GM21447 (cell line): ENCODE measurements at regions not wholly inside any gene's neighbourhood (a gene's known extent, or its start where the extent isn't known, plus 50 kb on each side); places are given as distances from the start of the nearest gene placed in this dataset.

Source experiments
- ATAC-seq: cut with Tn5 transposase; IDR thresholded peaks from one replicate; pipeline ENCODE4 v1.9.1; 2021; ENCODE audit not compliant: unreplicated experiment

DNA sequence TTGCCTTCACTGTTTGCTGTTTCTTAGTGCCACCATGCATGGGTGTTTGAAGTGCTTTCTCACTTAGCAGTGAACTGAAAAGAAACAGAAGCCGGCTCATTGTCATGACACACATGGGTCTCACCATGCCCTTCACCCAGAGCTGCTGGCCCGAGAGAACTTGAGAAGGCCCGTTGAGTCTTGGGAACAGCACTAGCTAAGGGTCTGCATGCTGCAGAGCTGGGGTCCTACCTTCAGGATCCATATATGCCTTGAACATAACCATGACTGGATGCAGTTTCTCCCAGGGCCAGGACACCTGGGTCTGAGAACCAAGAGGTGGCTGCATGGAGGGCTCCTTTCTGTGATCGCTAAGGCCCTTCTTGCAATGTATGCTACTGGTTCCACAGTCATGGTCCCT is 245.5 kb upstream of the HS6ST1 start:
- no peak for ATAC-seq

DNA sequence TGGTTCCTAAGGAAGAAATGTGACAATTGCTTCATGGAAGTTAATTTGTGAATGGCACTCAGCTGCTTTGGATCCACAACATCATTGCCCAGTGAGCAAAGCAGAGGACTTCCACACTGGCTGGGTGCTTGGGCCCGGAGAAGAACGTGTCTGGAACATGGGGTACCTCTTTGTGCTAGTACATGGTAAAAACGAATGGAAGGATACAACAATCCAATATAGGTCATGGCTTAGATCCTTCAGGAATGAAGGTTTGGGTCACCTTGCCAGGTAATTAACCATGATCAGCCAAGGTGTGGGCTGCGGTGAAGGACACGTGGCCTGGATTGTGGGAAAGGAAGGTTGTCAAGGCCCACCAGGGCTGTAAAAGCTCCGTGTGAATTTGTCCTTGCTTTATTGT is 245.9 kb upstream of the HS6ST1 start:
- no peak for ATAC-seq

DNA sequence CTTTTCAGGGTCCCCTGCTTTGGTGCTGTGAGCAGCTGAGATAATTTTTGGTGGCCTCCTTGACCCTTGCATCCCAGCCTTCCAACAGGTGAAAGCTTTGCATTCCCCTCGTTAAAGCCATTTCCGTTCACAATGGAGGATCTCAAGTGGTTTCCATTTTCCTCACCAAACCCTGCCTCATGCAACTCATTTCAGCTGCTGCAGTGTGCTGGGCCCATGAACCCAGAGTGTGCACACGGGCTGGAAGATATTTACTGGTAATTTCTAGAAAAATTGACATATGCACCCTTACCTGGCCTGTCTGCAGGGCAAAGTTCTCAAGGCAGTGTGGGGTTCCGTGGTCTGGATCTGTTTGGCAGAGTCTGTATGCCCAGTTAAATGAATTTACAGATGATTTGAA is 246.8 kb upstream of the HS6ST1 start:
- no peak for ATAC-seq

DNA sequence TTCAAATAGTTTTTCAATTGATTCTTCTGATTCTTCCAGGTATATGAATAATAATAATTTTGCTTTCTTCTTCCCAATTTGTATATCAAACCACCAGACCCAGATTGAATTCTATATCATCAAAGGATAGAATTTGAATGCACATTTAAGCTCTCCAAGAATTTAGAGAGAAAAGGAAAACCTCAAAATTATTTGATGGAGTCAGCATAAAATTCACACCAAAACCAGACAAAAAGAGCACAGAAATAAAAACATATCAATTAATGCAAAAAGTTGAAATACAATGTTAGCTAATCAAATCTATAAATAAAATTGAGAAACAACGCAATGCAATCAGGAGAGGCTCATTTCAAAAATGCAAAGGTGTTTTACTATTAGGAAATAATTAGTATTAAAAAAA is 248.0 kb upstream of the HS6ST1 start:
- ATAC-seq: no peak

DNA sequence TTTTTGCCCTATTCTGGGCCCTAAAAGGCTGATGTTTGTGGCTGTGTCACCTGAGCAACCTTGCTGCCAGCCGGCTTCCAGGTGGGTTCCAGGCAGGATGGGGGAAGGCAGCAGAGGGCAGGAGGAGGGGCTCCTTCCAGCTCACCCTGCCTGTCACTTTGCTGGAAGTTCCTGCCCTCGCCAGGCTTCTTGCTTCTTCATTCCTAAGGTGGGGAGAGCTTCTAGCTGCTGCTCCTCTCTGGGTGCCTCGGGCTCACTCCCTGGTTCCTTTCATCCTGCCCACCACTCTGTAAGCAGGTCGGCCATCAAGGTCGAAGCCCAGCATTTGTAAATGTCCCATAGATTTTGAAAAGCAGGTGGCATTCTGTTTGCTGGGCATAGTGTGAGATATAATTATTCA is 249.4 kb upstream of the HS6ST1 start:
- no peak for ATAC-seq

DNA sequence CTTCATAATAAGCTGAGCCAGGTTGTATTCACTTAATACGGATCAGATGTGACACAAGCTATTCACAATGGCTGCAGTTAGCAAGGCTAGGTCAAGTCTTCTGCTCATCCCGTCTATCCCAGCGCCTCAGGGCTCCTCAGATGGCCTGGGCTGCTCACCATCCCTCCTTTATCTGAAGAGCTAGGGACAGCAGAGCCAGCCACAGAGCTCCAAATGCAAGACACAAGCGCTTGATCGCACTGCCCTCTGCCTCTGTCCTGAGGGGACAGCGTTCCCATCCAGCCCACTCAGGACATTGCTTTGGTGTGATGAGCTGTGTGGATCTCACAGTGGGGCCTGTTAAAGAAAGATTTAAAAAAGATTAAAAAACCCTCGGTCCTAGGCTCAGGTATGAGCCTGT is 254.4 kb upstream of the HS6ST1 start:
- no peak for ATAC-seq

DNA sequence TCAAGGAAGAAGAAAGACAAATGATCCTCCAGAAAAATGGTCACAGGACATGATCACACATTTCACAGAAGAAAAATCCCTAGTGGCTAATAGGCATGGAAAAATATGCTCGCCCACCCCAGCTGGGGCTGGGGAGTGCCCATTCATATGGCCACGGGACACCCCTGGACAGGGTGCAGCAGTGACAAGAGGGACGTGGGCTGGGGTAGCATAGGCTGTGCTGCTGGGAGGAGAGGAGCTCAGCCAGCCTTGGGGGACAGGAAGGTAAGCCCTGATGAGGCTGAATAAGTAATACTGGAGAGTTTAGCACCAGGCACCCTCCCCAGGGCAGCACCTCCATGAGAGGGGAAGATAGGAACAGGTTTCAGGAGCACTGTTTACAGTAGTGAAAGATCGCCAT is 254.9 kb upstream of the HS6ST1 start:
- ATAC-seq: no peak

DNA sequence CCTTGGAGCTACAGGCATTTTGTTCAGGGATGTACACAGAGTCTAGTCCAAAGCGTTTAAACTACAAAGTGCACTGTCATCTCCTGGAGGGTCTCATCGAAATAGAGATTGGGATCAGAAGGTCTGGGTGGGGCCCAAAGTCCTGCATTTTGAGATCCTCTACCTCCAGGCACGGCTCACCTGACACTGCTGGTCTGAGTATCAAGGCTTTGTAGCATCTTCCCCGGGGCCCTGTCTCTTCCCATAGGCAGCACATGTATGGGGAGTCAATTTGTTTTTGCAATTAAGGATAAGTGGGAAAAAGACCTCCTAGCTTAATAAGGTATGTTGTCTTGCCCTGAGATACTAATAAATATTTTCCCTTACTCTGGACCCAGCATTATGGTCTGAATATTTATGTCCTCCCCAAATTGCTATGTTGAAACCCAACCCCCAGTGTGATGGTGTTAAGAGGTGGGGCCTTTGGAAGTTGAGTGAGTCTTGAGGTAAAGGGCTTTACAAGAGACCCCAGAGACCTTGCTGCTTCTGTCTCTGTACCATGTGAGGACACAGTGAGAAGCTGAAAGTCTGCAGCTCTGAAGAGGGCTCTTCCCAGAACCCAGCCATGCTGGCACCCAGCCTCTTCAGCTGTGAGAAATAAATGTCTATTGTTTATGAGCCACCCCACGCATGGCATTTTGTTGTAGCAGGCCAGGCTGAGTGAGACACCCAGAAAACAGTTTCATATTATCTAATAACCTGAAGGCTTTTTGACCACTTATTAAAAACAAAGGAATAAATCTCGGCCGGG is 258.7 kb upstream of the HS6ST1 start:
- ATAC-seq: no peak

DNA sequence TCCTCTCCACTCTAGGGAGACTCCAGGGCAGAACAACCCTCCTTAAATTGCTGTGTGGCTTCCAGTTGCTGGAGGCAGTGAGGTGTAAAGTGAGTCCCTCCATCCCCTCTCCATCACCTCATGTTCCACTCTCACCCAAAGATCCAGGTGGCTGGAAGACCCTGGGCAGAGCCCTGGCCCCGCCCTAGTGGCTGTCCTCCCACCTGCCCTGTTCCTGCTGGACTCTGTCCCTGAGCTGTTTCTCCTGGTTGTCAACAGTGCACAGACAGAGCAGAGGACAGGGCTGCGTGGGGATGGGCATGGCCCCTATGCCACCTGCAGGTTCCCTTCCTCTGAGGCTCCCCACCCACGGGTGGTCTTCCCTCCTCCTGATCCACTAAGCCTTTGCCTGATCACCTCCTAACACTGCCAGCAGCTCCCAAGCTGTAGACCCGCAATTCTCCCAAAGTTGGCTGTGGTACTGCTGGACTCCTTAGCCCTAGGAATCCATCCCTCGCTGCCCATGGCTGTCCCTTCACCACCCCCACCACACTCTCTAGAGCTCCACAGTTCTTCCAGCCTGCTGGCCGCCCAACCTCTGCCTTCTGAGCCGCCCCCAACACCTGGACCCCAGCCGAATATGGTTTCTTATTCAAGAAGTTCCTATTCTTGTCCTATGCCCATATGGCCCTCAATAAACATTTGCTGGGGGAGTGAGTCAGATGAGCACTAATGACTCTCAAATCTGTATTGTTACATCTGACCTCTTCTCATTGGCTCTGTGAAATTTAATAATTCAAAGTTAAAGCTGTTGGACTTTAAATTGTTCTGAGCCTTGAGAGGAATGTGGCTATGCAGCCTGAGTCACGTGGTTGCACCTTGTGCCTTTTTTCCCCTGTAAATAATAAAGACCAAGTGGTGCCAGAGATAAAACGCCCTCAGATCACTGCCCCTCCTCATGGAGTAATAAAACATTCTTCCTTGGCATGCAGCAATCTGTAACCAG is 260.0 kb upstream of the HS6ST1 start:
- ATAC-seq: no peak

DNA sequence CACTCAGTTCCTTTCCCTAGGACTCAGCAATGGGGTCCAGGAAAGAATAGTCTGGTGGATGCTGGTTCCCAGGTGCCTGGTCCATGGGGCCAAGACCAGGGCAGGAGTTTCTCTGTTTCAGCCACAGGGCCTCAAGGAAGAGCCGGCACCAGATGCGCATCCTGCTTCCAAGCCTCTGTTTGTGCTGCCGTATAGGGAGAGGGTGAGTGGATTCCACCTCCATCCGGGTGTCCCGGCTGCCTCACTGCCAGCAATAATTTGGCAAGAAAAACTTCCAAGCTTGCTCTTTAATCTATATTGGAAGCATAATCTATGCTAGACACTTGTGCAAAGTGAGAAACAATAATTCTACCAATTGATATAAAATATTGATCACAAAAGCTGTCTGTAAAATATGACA is 261.2 kb upstream of the HS6ST1 start:
- no peak for ATAC-seq

DNA sequence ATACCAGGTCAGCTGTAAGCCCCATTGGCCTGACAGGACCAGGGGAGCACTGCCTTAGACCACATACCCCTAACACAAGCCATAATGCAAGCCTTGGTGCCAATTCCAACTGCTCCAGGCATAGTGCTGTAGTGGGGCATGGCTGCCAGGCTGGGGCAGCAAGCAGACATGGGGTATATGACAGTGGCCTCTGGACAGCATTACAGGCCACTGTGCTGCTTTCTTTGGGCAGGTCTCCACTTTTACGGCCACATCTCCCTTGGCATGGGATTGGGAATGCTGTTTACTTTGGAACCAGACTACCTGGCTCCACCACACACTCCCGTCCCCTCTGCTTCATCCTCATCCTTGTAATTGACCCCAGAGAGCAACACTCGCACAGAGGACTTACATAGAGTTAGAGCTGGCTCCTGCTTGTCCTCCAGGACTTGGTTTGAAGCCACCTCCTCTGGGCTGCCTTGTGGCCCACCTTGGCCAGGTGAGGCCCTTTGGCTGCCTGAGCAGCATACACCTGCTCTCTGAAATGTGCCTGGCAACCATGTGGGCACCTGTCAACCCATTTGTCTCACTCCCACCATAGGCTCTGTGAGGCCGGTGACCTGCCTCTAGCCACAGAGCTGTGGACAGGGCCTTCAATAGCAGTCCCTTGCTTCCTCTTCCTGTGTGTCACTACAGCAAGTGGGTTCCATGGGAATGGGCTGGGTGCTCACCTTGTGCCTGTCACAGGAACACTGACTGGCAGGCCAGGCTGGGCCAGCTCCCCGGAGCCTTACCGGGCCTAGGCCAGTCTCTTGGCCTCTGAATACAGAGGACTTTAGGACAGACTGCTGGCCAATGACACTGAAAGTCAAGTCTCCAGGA is 262.6 kb upstream of the HS6ST1 start:
- ATAC-seq: no peak

DNA sequence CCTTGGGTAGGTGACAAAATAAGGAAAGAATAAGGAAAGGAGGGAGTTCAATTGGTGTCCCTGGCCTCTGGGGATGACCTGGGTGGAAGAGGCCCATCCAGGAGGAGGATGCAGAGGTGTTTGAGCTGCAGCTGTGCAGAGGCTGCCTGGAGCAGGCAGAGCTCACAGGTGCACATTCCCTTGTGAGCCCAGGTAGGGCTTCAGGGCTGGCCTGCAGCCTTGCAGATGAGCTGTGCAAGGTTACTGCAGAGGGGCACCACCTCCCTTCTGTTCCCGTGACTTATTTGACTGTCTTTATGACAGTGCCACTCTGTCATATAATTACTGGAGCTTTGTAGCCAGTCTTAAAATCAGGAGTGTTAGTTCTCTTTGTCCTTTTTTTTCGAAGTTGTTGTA is 263.2 kb upstream of the HS6ST1 start:
- ATAC-seq: no peak

DNA sequence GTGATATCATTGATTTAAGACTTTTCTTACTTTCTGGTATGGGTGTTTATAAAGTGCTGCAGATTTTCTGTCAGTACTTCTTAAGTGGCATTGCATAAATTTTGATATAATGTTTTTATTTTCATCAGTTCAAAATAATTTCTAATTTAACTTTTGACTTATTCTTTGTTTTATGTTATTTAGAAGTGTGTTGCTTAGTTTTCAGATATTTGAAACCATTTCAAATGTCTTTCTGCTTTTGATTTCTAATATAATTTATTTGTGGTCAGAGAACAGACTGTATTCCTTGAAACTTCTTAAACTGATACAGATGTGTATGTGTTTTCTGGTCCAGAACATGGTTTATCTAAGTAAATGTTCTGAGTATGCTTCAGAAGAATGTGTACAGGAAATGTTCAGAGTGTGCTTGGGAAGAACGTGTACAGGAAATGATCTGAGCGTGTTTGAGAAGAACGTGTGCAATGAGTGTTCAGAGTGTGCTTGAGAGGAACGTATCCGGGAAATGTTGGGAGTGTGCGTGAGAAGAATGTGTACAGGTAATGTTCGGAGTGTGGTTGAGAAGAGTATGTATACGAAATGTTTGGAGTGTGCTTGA is 265.7 kb upstream of the HS6ST1 start:
- ATAC-seq: no peak

DNA sequence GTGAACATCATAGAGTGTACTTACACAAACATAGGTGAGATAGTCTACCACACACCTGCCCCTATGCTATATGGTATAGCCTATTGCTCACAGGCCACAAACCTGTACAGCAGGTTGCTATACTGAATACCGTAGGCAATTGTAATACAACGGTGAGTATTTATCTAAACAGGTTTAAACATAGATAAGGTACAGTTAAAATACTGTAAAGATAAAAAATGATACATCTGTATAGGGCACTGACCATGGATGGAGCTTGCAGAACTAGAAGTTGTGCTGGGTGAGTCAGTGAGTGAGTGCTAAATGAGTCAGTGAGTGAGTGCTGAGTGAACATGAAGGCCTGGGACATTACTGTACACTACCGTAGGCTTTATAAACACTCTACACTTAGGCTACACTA is 267.0 kb upstream of the HS6ST1 start:
- no peak for ATAC-seq

DNA sequence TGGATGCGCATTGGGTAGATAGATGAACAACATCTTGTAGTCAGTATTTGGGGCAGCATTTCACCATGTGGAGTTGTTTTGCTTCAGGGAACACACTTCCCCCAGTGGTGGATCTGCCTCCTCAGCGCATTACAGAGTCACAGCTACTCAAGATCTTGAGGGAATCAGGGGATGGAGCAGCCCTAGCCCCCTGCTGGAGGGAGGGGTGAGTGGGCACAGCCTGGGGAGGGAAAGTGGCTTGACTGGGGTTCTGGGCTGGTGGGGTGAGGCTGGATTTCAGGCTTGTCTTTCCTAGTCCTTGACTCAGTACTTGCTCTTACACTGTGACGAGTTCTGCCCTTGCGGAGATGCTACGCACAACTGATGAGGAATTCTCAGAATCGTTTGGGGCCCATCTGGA is 271.0 kb upstream of the HS6ST1 start:
- ATAC-seq: no peak

DNA sequence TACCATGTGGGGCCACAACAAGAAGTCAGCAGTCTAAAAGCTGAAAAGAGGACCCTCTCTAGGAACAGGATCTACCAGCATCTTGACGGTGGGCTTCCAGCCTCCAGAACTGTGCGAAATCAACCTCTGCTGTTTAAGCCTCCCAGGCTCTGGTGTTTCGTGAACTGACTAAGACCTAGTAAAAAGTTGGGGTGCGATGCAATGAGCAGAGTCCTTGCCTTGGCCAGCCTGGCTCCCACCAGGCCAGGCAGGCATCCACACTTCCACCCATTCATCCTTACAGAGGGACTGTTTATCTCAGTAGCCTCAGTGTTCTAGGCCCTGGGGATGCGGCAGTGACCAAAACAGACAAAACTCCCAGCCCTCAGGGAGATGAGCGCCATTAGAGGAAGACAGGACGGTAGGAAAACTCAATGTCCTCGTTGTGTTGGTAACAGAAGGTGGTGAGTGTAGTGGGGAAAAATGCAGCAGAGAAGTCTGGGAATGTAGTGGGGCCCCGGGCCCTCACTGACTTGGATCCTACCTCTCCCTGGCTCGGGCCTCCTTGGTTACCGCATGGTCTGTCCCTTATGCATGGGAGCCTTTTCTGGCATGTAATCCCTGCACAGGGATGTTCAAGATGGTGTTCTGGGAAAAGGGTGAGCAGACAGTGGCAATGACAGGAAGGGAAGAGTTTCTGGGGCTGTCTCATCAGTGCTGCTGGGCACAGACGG is 271.8 kb upstream of the HS6ST1 start:
- ATAC-seq: no peak

DNA sequence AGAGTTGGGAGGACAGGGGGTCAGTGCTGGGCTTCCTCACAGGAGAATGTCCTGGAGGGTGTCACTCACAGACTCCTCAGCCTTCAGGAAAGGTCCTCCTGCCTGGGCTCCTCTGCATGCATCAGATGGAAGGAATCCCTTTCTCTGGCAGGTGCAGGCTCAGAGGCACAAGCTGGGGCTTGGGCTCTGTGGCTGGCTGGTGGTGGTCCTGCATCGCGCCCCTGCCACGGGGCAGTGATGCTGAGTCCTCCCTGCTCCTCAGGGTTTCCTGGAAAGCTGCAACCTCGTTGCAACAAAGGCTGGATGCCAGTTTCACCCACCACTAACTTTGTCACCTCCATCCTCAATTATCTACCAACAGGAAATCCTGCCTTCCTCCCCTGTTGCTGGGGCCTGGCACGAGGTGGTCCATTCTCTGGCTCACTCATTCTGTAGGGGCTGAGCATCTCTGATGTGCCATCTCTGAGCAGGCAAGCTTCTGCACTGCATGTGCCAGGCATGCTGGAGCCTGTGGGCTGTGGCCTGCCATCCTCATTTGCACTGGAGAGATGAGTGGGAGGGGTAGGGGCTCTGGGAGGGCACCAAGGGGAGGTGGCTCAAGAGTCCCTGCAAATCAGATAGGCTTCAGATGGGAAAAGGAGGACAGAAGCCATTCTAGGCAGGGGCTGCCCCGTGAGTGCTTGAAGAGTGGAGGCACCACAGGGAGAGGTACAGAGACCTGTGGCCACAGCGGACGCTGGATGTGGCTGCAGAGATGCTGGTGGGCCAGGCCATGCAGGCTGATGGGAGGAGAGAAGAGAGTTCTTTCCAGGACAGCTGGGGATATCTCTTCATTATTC is 272.6 kb upstream of the HS6ST1 start:
- no peak for ATAC-seq

DNA sequence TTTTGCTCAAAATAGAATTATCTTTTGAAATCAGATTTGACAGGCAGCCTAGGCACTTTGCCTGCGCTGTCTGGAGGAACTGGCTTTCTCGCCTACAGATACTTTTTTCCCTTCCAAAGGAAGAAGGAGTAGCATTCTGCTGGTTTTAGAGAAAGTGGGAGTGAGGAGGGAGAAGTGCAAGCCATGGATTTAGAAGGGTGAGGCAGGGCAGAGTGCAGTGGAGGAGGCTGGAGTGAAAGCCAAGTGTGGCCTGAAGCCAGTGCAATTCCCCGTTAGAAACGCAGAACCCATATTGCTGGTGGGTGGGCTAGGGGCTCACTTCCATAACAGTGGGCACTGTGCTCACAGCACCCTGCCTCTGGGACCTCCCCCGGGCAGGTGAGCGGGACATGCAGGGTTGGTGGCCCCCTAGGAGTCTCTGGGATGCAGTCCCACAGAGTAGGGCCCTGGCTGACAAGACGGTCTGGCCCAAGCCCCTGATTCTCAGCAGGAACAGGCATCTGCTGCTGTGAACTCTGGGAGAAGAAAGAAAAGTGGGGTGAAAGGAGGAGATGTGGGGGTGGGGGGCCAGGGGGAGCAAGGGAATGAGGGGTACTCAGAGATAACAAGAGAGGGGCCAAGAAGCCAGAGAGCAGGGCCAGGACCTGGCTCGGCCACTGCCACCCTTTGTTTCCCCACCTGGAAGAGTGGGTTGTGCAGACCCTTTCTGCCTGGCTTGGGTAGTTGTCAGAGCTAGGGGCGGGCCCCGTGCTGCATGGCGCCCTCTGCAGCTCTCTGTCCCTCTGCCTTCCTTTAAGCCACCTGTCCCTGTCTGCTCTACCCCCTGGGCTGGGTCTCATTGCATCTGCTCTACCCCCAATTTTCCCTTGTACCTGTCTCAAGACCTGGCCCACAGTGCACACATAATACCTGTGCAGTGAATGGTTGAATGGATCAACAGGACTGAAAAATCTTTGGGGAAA is 273.5 kb upstream of the HS6ST1 start:
- ATAC-seq: no peak
